K562 (cell line): ENCODE measurements at regions not wholly inside any gene's neighbourhood (a gene's known extent, or its start where the extent isn't known, plus 50 kb on each side); places are given as distances from the start of the nearest gene placed in this dataset.

Experiments used
- ATAC-seq: fragments of 200-7000 bp; cut with Tn5 transposase; 3 replicates; pipeline ENCODE4 v1.9.1; 2020; ENCODE audit warnings: moderate library complexity
- BruUV-seq: library from RNA; stranded (reverse); fragments of 400-500 nt; replicated peaks from 2 replicates; lab custom pipeline; 2021; lab: Mats Ljungman, UMichigan
- CTCF ChIA-PET: fragments of 300-600 bp; formaldehyde crosslinking; extraction: SDS; loops from one replicate; lab custom pipeline; 2021; ENCODE audit warnings: low intra/inter-chr PET ratio; lab: Yijun Ruan, JAX
- POLR2A ChIA-PET: fragments of 300-600, 350-650 bp; sonication (Branson Sonifier 250); formaldehyde crosslinking; extraction: SDS; loops from one replicate; lab custom pipeline; 2021; ENCODE audit warnings: antibody characterized with exemption, inconsistent platforms; lab: Yijun Ruan, JAX
- DNase-seq, 4 experiments: peaks; one replicate each; pipeline versions ENCODE4 v3.0.0 to v3.0.0-alpha.2; 2011 to 2018; ENCODE audit warnings: low spot score in 3 of 4, mixed read lengths in 3 of 4; ENCODE audit errors: extremely low read depth in 1 of 4
- FAIRE-seq: peaks from 2 replicates; lab custom pipeline; 2011; peaks lifted over from hg19 to GRCh38; lab: Jason Lieb, UNC
- H2AFZ ChIP-seq: 2 replicates; pipeline ENCODE4 v1.6.0; 2011; ENCODE audit warnings: low read depth, low read length, control low read depth, inconsistent platforms
- H3K27ac ChIP-seq: fragments of 200-600 bp; 3 replicates; pipeline ENCODE4 v1.8.0; 2011; ENCODE audit warnings: low read depth, mild to moderate bottlenecking, control low read depth, inconsistent platforms, low read length, moderate library complexity, mixed read lengths; ENCODE audit errors: extremely low read depth
- H3K27me3 ChIP-seq, 2 experiments: fragments of 300-600 bp in 1 of 2; 2 replicates in 1 of 2; 3 replicates in 1 of 2; pipeline versions ENCODE4 v1.6.0 to v1.8.0; 2011; ENCODE audit warnings: inconsistent platforms in 2 of 2, low read length in 2 of 2, mild to moderate bottlenecking in 1 of 2, mixed read lengths in 1 of 2, moderate library complexity in 1 of 2; ENCODE audit not compliant: control insufficient read depth in 2 of 2, insufficient read depth in 2 of 2
- H3K36me3 ChIP-seq: fragments of 300-600 bp; 3 replicates; pipeline ENCODE4 v1.8.0; 2011; ENCODE audit warnings: mild to moderate bottlenecking, low read length, inconsistent platforms; ENCODE audit not compliant: control insufficient read depth, insufficient read depth
- H3K4me1 ChIP-seq, 2 experiments: fragments of 200-600 bp in 1 of 2; replicated peaks in 1 of 2; 2 replicates in 1 of 2; 3 replicates in 1 of 2; pipeline versions ENCODE4 v1.5.1 to v1.8.0; 2011; ENCODE audit warnings: inconsistent platforms in 2 of 2, low read length in 2 of 2, mild to moderate bottlenecking in 1 of 2, mixed read lengths in 1 of 2, moderate library complexity in 1 of 2; ENCODE audit not compliant: control insufficient read depth in 2 of 2, insufficient read depth in 2 of 2
- H3K4me2 ChIP-seq: 2 replicates; pipeline ENCODE4 v1.6.1; 2011; ENCODE audit warnings: low read length, control low read depth, inconsistent platforms, mixed read lengths; ENCODE audit not compliant: insufficient read depth
- H3K4me3 ChIP-seq: fragments of 200-600 bp; sonication (generic), shearing (Covaris generic); 2 replicates; pipeline ENCODE4 v1.5.1; 2016; ENCODE audit warnings: control low read depth, inconsistent platforms
- H3K79me2 ChIP-seq: fragments of 200-600 bp; 3 replicates; pipeline ENCODE4 v1.8.0; 2011; ENCODE audit warnings: low read length, inconsistent platforms; ENCODE audit not compliant: control insufficient read depth, insufficient read depth
- H3K9ac ChIP-seq, 2 experiments: 2 replicates each; pipeline versions ENCODE4 v1.6.0 to v1.6.1; 2011; ENCODE audit warnings: low read depth in 2 of 2, low read length in 2 of 2, control low read depth in 1 of 2, inconsistent platforms in 1 of 2, mild to moderate bottlenecking in 1 of 2, mixed read lengths in 1 of 2; ENCODE audit not compliant: insufficient read depth in 1 of 2
- H3K9me1 ChIP-seq: one replicate; pipeline ENCODE4 v1.6.0; 2011; ENCODE audit warnings: inconsistent platforms, mild to moderate bottlenecking, low read length, moderate library complexity; ENCODE audit not compliant: control insufficient read depth, insufficient read depth
- H3K9me3 ChIP-seq: replicated peaks from 2 replicates; pipeline ENCODE4 v1.5.1; 2011; ENCODE audit warnings: low read depth, low read length, inconsistent platforms; ENCODE audit not compliant: control insufficient read depth, insufficient read depth
- H4K20me1 ChIP-seq: replicated peaks from 2 replicates; pipeline ENCODE4 v1.6.1; 2011; ENCODE audit warnings: low read length, inconsistent platforms, mixed read lengths; ENCODE audit not compliant: control insufficient read depth, insufficient read depth
- FUS ChIP-seq: fragments of 200-400 bp; formaldehyde crosslinking; optimal IDR thresholded peaks from 2 replicates; pipeline ENCODE3; 2017; ENCODE audit warnings: low read depth, low read length
- HLTF ChIP-seq: fragments of 450-650 bp; IDR thresholded peaks from 2 replicates; pipeline ENCODE4 v1.6.1; 2016
- POLR3G ChIP-seq: IDR thresholded peaks from 2 replicates; pipeline ENCODE4 v1.6.1; 2011; ENCODE audit not compliant: insufficient read length, insufficient replicate concordance; ENCODE audit errors: extremely low read depth
- WGBS: fragments of 100-300 bp; shearing (Covaris generic); methylation state at CpG from one replicate; pipeline ENCODE4 v1.1.6; 2016; ENCODE audit warnings: low coverage, mixed read lengths; ENCODE audit not compliant: insufficient coverage; ENCODE audit errors: missing lambda C conversion rate; 5-methylcytosine and 5-hydroxymethylcytosine counted together
- in situ Hi-C: fragments of 300-500 bp; cut with MboI; formaldehyde crosslinking; loops from 4 replicates; pipeline ENCODE4 v1.15.0; 2018; ENCODE audit warnings: inconsistent platforms, mixed read lengths
- intact Hi-C: fragments of 100-400 bp; cut with micrococcal nuclease; formaldehyde crosslinking; loops from 2 replicates; pipeline ENCODE4 v1.14.2; 2022
- TF ChIP-seq, protein P1 (sequence below): fragments of 250-450 bp; sonication (Bioruptor Pico); IDR thresholded peaks from 2 replicates; pipeline ENCODE4 v1.8.0; 2022; ENCODE audit warnings: inconsistent platforms, mild to moderate bottlenecking, moderate library complexity, borderline replicate concordance
- TF ChIP-seq, protein P2 (sequence below): fragments of 250-450 bp; sonication (Bioruptor Pico); IDR thresholded peaks from 2 replicates; pipeline ENCODE4 v1.4.0; 2020

DNA sequence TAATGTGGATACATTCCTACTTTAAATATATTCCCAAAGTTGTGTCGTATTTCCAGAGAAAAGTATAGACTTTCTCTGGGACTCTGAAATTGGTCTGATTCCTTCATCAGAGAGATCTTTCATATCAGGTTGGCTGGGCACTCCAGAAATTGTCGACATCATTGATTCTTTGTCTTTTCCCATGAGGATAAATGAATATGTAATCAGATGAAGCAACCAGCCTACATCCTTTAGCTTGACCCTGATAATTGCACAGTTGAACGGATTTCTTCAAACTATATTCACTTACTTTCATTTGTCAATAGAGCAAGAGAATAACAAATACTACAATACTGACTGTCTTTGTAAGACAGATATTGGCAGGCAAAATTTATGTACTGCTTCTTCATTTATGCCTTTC is 680.2 kb upstream of the LRRTM4 start:
- intact Hi-C loops: no loop called here
- no peaks in the 10 kb centered on the region for H4K20me1 ChIP-seq
- DNase-seq (no peak), ATAC-seq (no peak), FAIRE-seq (no peak)
- H3K4me2 ChIP-seq: no peak overlapping the region
- TF ChIP-seq FUS: no peak
- TF ChIP-seq, protein P1, sequence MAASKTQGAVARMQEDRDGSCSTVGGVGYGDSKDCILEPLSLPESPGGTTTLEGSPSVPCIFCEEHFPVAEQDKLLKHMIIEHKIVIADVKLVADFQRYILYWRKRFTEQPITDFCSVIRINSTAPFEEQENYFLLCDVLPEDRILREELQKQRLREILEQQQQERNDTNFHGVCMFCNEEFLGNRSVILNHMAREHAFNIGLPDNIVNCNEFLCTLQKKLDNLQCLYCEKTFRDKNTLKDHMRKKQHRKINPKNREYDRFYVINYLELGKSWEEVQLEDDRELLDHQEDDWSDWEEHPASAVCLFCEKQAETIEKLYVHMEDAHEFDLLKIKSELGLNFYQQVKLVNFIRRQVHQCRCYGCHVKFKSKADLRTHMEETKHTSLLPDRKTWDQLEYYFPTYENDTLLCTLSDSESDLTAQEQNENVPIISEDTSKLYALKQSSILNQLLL (CRISPR knock-in tag): no peak
- TF ChIP-seq HLTF: no peak
- TF ChIP-seq POLR3G: no peak
- TF ChIP-seq, protein P2, sequence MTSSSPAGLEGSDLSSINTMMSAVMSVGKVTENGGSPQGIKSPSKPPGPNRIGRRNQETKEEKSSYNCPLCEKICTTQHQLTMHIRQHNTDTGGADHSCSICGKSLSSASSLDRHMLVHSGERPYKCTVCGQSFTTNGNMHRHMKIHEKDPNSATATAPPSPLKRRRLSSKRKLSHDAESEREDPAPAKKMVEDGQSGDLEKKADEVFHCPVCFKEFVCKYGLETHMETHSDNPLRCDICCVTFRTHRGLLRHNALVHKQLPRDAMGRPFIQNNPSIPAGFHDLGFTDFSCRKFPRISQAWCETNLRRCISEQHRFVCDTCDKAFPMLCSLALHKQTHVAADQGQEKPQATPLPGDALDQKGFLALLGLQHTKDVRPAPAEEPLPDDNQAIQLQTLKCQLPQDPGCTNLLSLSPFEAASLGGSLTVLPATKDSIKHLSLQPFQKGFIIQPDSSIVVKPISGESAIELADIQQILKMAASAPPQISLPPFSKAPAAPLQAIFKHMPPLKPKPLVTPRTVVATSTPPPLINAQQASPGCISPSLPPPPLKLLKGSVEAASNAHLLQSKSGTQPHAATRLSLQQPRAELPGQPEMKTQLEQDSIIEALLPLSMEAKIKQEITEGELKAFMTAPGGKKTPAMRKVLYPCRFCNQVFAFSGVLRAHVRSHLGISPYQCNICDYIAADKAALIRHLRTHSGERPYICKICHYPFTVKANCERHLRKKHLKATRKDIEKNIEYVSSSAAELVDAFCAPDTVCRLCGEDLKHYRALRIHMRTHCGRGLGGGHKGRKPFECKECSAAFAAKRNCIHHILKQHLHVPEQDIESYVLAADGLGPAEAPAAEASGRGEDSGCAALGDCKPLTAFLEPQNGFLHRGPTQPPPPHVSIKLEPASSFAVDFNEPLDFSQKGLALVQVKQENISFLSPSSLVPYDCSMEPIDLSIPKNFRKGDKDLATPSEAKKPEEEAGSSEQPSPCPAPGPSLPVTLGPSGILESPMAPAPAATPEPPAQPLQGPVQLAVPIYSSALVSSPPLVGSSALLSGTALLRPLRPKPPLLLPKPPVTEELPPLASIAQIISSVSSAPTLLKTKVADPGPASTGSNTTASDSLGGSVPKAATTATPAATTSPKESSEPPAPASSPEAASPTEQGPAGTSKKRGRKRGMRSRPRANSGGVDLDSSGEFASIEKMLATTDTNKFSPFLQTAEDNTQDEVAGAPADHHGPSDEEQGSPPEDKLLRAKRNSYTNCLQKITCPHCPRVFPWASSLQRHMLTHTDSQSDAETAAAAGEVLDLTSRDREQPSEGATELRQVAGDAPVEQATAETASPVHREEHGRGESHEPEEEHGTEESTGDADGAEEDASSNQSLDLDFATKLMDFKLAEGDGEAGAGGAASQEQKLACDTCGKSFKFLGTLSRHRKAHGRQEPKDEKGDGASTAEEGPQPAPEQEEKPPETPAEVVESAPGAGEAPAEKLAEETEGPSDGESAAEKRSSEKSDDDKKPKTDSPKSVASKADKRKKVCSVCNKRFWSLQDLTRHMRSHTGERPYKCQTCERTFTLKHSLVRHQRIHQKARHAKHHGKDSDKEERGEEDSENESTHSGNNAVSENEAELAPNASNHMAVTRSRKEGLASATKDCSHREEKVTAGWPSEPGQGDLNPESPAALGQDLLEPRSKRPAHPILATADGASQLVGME: no peak
- no peaks in the 10 kb centered on the region for H3K9me1 ChIP-seq
- no peak overlapping the region for H2AFZ ChIP-seq
- H3K36me3 ChIP-seq: no peaks in the 10 kb centered on the region
- no peak overlapping the region for H3K4me3 ChIP-seq
- ChIA-PET CTCF (no interaction called here), POLR2A (interaction anchor here (0.7 kb wide), 1 partner anchor 1003 kb away, joined by 3 read pairs; no protein-coding TSS in a partner anchor)
- H3K9ac ChIP-seq: no peak overlapping the region
- no peaks in the 10 kb centered on the region for H3K4me1 ChIP-seq
- BruUV-seq: no TSS peak
- in situ Hi-C loops: no loop called here
- no peak overlapping the region for H3K27ac ChIP-seq
- H3K27me3 ChIP-seq: no peaks in the 10 kb centered on the region
- no peaks in the 10 kb centered on the region for H3K9me3 ChIP-seq
- no peaks in the 10 kb centered on the region for H3K79me2 ChIP-seq
- WGBS: 19% methylated on average over 3 of the region's 3 CpGs
